ENCODE measurements at regions not wholly inside any gene's neighbourhood (a gene's known extent, or its start where the extent isn't known, plus 50 kb on each side); places are given as distances from the start of the nearest gene placed in this dataset.
A peak's percentile ranks its signal among the peaks of the same experiment; 100 is the strongest.
"Not testable (repeated sequence)": the region's sequence is repeated elsewhere in the genome, so short reads cannot be mapped to it uniquely, and the experiment has no call there.

DNA sequence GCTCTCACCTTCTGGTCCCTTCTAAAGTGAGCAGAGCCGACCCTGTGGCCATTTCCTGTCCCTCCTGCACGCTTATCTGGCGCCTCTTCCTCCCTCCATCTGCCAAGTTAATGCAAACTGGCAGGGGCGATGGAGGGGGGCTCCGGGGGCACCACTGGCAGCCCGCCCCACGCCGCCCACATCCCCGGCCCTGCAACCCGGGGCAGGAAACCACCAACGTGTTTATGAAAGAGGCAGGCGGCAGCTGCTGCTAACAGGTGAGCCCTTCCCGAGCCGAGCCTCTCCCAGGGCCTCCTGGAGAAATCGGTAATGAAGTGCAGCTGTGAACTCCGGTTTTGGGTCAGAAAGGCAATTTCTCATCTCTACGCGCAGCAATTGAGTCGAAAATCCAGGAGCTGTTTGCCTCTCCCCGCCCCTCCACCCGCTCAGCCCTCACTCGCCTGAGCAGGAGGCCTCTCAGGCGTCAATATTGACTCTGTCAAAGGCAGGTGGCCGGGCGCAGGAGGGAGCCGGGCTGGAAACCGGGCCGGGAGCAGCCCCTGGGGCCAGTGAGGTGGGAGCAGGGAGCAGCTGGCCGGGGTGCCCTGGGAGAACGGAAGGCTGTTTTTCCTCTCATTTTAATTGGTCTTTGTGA is 164.4 kb upstream of the GSE1 start:
- Histone ChIP-seq H3K4me1 (peaks cover 0 to 18% (median 11%) of the 10 kb centered on the region in 4 donors), H3K27ac (peak overlapping the region in 2 of 4 donors; percentile 35 to 41), H3K27me3 (no peaks in the 10 kb centered on the region), H3K4me3 (no peak overlapping the region), H3K9me3 (no peaks in the 10 kb centered on the region), H3K36me3 (no peaks in the 10 kb centered on the region)
- no peak for TF ChIP-seq CTCF (IDR thresholded peaks at IDR 0.05)
- no peak for TF ChIP-seq EP300 (IDR thresholded peaks at IDR 0.05)
- TF ChIP-seq POLR2A (IDR thresholded peaks at IDR 0.05), result no peak
- WGBS, 2 donors, result 45 to 47% methylated on average over 30 of the region's 30 CpGs
- no peak for DNase-seq (ENCODE audit: low spot score in 2 of 2)

DNA sequence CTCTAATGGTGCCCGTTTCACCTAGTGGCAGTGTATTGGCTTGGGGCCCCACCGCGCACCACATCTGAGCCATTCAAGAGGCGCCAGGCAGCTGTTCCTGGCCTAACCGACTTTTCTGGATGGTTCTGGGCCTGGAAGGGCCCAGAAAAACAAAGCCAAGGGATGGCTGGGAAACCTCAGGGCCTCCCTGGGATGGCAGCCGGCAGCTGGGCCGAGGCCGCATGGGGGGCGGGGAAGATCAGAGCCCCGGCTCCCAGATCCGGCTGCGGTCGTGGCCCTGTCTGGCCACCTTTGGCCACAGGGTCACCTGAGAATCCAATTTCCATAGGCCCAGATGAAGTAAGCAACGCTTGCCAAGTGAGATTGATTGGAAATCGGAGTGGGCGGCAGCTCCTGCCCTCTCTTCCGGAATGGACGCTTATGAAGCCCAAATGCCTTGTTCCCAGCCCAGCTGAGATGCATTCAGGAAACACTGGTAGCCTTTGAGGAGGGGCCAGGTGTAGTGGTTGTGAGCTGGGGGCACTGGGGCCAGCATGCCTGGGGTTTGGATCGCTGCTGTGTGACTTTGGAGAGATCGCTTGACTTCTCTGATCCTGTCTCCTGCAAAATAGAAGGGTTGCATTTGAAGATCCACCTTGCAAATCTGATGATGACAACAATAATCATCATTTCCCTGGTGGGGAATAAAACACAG is 163.8 kb upstream of the GSE1 start:
- no peak for DNase-seq (ENCODE audit: low spot score in 2 of 2)
- Histone ChIP-seq H3K36me3 (no peaks in the 10 kb centered on the region), H3K4me1 (peaks cover 0 to 18% (median 11%) of the 10 kb centered on the region in 4 donors), H3K4me3 (no peak overlapping the region), H3K9me3 (no peaks in the 10 kb centered on the region), H3K27me3 (no peaks in the 10 kb centered on the region), H3K27ac (peak overlapping the region in 2 of 4 donors; percentile 35 to 41)
- TF ChIP-seq POLR2A (IDR thresholded peaks at IDR 0.05) (no peak), EP300 (IDR thresholded peaks at IDR 0.05) (no peak), CTCF (IDR thresholded peaks at IDR 0.05) (no peak)
- 71 to 78% methylated on average over 19 to 20 of the region's 20 CpGs for WGBS, 2 donors

- no peak overlapping the region for H3K27ac ChIP-seq
- H3K36me3 ChIP-seq, result no peaks in the 10 kb centered on the region
- 72 to 77% methylated on average over 7 of the region's 7 CpGs for WGBS, 2 donors
- H3K4me3 ChIP-seq, result no peak overlapping the region
- TF ChIP-seq POLR2A (IDR thresholded peaks at IDR 0.05) (no peak), CTCF (IDR thresholded peaks at IDR 0.05) (no peak), EP300 (IDR thresholded peaks at IDR 0.05) (no peak)
- H3K4me1 ChIP-seq, result peaks cover 0 to 18% (median 11%) of the 10 kb centered on the region in 4 donors
- H3K27me3 ChIP-seq, result no peaks in the 10 kb centered on the region
- no peaks in the 10 kb centered on the region for H3K9me3 ChIP-seq
- no peak for DNase-seq (ENCODE audit: low spot score in 2 of 2)
Observed at GRCh38 chr16:85449885-85450245, 163.3 kb upstream of the GSE1 start.

DNA sequence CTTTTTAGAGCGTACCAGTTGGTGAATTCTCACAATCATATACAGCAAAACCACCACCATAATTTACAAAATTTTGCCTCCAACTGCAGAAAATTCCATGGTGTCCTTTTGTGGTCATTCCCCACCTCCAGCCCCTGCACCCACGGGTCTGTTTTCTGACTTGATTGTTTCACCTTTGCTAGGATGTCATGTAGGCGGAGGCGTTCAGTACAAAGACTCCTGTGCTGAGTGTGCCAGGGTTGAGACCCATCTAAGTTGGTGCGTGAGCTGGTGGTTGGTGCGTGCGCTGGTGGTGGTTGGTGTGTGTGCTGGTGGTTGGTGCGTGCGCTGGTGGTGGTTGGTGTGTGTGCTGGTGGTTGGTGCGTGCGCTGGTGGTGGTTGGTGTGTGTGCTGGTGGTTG is 162.0 kb upstream of the GSE1 start:
- H3K36me3 ChIP-seq; H3K4me3 ChIP-seq; DNase-seq (ENCODE audit: low spot score in 2 of 2); H3K27ac ChIP-seq; H3K9me3 ChIP-seq; H3K27me3 ChIP-seq: not testable (repeated sequence)
- peaks cover 0 to 18% (median 11%) of the 10 kb centered on the region in 4 donors for H3K4me1 ChIP-seq
- 87 to 94% methylated on average over 6 to 7 of the region's 11 CpGs for WGBS, 2 donors

- H3K27me3 ChIP-seq, result no peaks in the 10 kb centered on the region
- no peak overlapping the region for H3K27ac ChIP-seq
- no peak overlapping the region for H3K4me3 ChIP-seq
- peaks cover 0 to 18% (median 11%) of the 10 kb centered on the region in 4 donors for H3K4me1 ChIP-seq
- no peaks in the 10 kb centered on the region for H3K36me3 ChIP-seq
- TF ChIP-seq EP300 (IDR thresholded peaks at IDR 0.05), result no peak
- no peak for TF ChIP-seq CTCF (IDR thresholded peaks at IDR 0.05)
- no peak for TF ChIP-seq POLR2A (IDR thresholded peaks at IDR 0.05)
- 77 to 84% methylated on average over 25 to 30 of the region's 32 CpGs for WGBS, 2 donors
- no peak for DNase-seq (ENCODE audit: low spot score in 2 of 2)
- H3K9me3 ChIP-seq, result no peaks in the 10 kb centered on the region
Observed at GRCh38 chr16:85451641-85452363, 161.3 kb upstream of the GSE1 start.
